ENCODE measurements at regions not wholly inside any gene's neighbourhood (a gene's known extent, or its start where the extent isn't known, plus 50 kb on each side); places are given as distances from the start of the nearest gene placed in this dataset.
"Not testable (repeated sequence)": the region's sequence is repeated elsewhere in the genome, so short reads cannot be mapped to it uniquely, and the experiment has no call there.

DNA sequence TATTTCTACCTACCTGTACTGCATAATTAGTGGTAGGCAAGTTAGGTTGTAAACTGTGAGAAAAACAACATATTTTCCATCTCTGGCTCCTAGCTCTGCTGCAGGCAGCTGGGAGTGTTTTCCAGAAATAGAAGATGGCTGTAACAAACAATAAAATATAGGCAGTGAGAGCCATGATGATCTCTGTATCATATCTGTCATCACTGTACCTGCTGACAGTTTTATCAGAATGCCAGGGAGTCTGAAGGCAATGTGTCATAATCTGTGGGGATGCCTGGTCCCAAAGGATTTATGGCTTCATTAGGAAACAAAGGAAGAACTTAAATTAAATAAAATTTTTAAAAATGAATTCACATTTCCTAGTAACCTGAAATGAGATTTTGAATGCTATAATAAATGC lies 160.9 kb upstream of the SMIM30 start:
- TF ChIP-seq, protein P1, sequence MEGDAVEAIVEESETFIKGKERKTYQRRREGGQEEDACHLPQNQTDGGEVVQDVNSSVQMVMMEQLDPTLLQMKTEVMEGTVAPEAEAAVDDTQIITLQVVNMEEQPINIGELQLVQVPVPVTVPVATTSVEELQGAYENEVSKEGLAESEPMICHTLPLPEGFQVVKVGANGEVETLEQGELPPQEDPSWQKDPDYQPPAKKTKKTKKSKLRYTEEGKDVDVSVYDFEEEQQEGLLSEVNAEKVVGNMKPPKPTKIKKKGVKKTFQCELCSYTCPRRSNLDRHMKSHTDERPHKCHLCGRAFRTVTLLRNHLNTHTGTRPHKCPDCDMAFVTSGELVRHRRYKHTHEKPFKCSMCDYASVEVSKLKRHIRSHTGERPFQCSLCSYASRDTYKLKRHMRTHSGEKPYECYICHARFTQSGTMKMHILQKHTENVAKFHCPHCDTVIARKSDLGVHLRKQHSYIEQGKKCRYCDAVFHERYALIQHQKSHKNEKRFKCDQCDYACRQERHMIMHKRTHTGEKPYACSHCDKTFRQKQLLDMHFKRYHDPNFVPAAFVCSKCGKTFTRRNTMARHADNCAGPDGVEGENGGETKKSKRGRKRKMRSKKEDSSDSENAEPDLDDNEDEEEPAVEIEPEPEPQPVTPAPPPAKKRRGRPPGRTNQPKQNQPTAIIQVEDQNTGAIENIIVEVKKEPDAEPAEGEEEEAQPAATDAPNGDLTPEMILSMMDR (IDR thresholded peaks at IDR 0.05; ENCODE audit: insufficient read depth, low read depth, low read length, missing control alignments) = no peak
- DNase-seq (ENCODE audit: low read depth) = no peak
- H3K4me3 ChIP-seq (ENCODE audit: low read depth, low read length) = no peak overlapping the region

DNA sequence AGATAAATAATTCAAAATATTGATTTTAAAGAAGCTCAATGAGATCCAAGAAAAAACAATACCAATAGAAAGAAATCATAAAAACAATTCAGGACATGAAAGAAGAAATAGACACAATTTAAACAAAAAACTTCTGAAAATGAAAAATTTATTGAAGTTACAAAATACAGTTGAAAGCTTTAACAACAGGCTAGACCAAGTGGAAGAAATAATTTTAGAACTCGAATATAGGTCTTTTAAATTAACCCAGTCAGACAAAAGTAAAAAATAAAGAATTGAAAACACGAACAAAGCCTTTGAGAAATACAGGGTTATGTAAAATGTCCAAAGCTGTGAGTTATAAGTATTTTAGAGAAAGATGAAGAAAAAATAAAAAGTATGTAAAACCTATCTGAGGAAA lies 152.4 kb upstream of the SMIM30 start:
- H3K4me3 ChIP-seq (ENCODE audit: low read depth, low read length) = no peak overlapping the region
- DNase-seq (ENCODE audit: low read depth) = no peak
- TF ChIP-seq, protein P1 (IDR thresholded peaks at IDR 0.05; ENCODE audit: insufficient read depth, low read depth, low read length, missing control alignments) = no peak

DNA sequence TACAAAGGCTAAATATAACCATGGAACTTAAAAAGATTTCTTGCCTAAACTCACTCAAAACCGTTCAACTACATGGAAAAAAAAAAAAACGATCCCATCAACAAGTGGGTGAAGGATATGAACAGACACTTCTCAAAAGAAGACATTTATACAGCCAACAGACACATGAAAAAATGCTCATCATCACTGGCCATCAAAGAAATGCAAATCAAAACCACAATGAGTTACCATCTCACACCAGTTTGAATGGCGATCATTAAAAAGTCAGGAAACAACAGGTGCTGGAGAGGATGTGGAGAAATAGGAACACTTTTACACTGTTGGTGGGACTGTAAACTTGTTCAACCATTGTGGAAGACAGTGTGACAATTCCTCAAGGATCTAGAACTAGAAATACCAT lies 151.2 kb upstream of the SMIM30 start:
- H3K4me3 ChIP-seq (ENCODE audit: low read depth, low read length); DNase-seq (ENCODE audit: low read depth): not testable (repeated sequence)

DNA sequence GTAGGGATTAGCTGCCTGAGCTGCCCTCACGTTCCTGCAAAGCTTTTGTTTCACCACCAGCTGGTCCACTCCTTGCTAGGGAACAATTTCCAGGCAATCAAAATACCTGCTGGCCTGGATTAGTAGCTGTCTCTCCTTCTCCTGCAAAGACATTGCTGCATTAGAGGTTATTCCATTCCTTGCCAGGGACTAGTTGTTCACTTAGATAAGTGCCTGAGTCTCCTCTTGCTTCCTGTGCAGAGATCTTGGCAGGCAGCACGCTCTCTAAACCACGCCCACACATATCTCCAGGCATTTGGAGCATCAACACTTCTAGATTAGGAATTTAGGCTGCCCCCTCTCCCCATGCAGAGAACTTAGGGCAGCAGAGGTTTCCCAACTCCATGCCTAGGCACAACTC lies 150.4 kb upstream of the SMIM30 start:
- H3K4me3 ChIP-seq (ENCODE audit: low read depth, low read length) = no peak overlapping the region
- no peak for DNase-seq (ENCODE audit: low read depth)
- TF ChIP-seq, protein P1 (IDR thresholded peaks at IDR 0.05; ENCODE audit: insufficient read depth, low read depth, low read length, missing control alignments) = no peak

DNA sequence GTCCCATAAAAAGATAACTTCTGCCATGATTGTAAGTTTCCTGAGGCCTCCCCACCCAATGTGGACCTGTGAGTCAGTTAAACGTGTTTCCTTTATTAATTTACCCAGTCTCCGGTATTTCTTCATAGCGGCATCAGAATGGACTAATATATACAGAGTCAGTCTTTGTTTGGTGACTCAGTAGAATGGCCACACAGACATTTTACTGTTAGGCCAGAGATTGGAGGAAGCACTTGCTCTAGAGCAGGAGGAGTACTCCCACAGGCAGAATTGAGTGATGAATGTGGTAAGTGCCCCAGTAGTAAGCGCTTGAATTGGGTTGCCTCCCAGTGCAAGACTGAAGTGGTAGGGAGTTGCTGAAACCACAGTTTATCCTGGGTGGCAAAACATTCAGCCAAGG lies 149.5 kb upstream of the SMIM30 start:
- TF ChIP-seq, protein P1 (IDR thresholded peaks at IDR 0.05; ENCODE audit: insufficient read depth, low read depth, low read length, missing control alignments) = no peak
- DNase-seq (ENCODE audit: low read depth) = no peak
- H3K4me3 ChIP-seq (ENCODE audit: low read depth, low read length) = no peak overlapping the region

DNA sequence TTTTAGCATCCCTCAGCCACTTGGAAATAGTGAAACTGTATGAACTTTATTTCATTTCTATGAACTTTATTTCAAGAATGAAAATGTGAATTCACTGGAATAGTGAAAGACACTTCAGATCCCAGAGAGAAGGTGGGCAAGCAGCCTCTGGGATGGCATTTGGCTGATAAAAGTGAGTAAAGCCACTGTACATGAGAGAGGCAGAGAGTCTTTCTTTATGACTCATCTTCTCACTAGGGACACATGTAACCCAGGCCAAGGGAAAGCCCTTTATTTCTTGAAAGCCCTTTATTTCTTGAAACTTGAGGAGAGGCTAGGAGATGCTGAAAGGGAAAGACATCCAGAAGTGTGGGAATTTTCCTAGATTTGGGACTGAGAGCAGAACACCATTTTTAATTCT lies 148.9 kb upstream of the SMIM30 start:
- H3K4me3 ChIP-seq (ENCODE audit: low read depth, low read length) = no peak overlapping the region
- TF ChIP-seq, protein P1 (IDR thresholded peaks at IDR 0.05; ENCODE audit: insufficient read depth, low read depth, low read length, missing control alignments) = no peak
- DNase-seq (ENCODE audit: low read depth) = no peak

DNA sequence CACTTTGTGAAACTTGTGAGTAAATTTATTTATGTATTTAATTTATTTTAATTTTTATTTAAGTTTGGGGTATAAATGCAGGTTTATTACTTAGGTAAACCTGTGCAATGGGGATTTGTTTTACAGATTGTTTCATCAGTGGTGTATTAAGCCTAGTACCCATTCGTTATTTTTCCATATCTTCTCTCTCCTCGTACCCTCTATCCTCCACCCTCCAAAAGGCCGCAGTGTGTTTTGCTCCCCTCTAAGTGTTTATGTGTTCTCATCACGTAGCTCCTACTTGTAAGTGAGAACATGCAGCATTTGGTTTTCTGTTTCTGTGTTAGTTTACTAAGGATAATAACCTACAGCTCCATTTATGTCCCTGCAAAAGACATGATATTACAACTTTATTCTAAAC lies 145.4 kb upstream of the SMIM30 start:
- TF ChIP-seq, protein P1 (IDR thresholded peaks at IDR 0.05; ENCODE audit: insufficient read depth, low read depth, low read length, missing control alignments) = no peak
- no peak for DNase-seq (ENCODE audit: low read depth)

DNA sequence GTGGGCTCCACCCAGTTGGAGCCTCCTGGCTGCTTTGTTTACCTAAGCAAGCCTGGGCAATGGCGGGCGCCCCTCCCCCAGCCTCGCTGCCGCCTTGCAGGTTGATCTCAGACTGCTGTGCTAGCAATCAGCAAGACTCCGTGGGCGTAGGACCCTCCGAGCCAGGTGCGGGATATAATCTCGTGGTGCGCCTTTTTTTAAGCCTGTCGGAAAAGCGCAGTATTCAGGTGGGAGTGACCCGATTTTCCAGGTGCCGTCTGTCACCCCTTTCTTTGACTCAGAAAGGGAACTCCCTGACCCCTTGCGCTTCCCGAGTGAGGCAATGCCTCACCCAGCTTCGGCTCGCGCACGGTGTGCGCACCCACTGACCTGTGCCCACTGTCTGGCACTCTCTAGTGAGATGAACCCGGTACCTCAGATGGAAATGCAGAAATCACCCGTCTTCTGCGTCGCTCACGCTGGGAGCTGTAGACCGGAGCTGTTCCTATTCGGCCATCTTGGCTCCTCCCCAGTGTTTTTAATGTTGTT lies 144.9 kb upstream of the SMIM30 start:
- not testable (repeated sequence) for H3K4me3 ChIP-seq (ENCODE audit: low read depth, low read length); DNase-seq (ENCODE audit: low read depth)

More for the DNA sequence above, 145.4 kb upstream of the SMIM30 start:
- no peak overlapping the region for H3K4me3 ChIP-seq (ENCODE audit: low read depth, low read length)
